Upper lobe of right lung (tissue), 1 donor: ENCODE measurements at regions not wholly inside any gene's neighbourhood (a gene's known extent, or its start where the extent isn't known, plus 50 kb on each side); places are given as distances from the start of the nearest gene placed in this dataset.

Experiments
- ATAC-seq: fragments of 200-7000 bp; cut with Tn5 transposase; one replicate; pipeline ENCODE4 v1.9.1; 2020; ENCODE audit warnings: mild to moderate bottlenecking, moderate library complexity
- DNase-seq: peaks from one replicate; pipeline ENCODE4 v3.0.0-alpha.2; 2020
- H3K27ac ChIP-seq: fragments of 200-600 bp; one replicate; pipeline ENCODE4 v1.8.0; 2022
- H3K27me3 ChIP-seq: fragments of 200-600 bp; one replicate; pipeline ENCODE4 v1.8.0; 2022; ENCODE audit warnings: mild to moderate bottlenecking
- H3K36me3 ChIP-seq: fragments of 200-600 bp; one replicate; pipeline ENCODE4 v1.8.0; 2022
- H3K4me1 ChIP-seq: fragments of 200-600 bp; one replicate; pipeline ENCODE4 v1.8.0; 2022
- H3K4me3 ChIP-seq: fragments of 200-600 bp; one replicate; pipeline ENCODE4 v1.8.0; 2022; ENCODE audit warnings: mild to moderate bottlenecking
- H3K9me3 ChIP-seq: fragments of 200-600 bp; one replicate; pipeline ENCODE4 v1.8.0; 2022
- intact Hi-C: fragments of 100-400 bp; cut with DNase I; formaldehyde crosslinking; loops from one replicate; pipeline ENCODE4 v1.11.0; 2022
- TF ChIP-seq, protein P1 (sequence below): fragments of 200-600 bp; IDR thresholded peaks from one replicate; pipeline ENCODE4 v1.8.0; 2022; ENCODE audit warnings: antibody characterized with exemption
- donor health status: DM: no; HTN: yes; CAD: no; lungs with severe emphysema.

GRCh38 chr14:59098377-59098776, 90.1 kb upstream of the DAAM1 start:
- Histone ChIP-seq H3K27ac (no peak overlapping the region), H3K27me3 (no peaks in the 10 kb centered on the region), H3K9me3 (no peaks in the 10 kb centered on the region), H3K4me3 (no peak overlapping the region), H3K36me3 (no peaks in the 10 kb centered on the region), H3K4me1 (no peaks in the 10 kb centered on the region)
- DNase-seq (no peak), ATAC-seq (no peak)
- TF ChIP-seq, protein P1, sequence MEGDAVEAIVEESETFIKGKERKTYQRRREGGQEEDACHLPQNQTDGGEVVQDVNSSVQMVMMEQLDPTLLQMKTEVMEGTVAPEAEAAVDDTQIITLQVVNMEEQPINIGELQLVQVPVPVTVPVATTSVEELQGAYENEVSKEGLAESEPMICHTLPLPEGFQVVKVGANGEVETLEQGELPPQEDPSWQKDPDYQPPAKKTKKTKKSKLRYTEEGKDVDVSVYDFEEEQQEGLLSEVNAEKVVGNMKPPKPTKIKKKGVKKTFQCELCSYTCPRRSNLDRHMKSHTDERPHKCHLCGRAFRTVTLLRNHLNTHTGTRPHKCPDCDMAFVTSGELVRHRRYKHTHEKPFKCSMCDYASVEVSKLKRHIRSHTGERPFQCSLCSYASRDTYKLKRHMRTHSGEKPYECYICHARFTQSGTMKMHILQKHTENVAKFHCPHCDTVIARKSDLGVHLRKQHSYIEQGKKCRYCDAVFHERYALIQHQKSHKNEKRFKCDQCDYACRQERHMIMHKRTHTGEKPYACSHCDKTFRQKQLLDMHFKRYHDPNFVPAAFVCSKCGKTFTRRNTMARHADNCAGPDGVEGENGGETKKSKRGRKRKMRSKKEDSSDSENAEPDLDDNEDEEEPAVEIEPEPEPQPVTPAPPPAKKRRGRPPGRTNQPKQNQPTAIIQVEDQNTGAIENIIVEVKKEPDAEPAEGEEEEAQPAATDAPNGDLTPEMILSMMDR = no peak
- intact Hi-C loops = no loop called here

- Histone ChIP-seq H3K9me3 (no peaks in the 10 kb centered on the region), H3K4me1 (no peaks in the 10 kb centered on the region), H3K4me3 (no peak overlapping the region), H3K36me3 (no peaks in the 10 kb centered on the region), H3K27ac (no peak overlapping the region), H3K27me3 (no peaks in the 10 kb centered on the region)
- intact Hi-C loops = no loop called here
- DNase-seq (no peak), ATAC-seq (no peak)
- TF ChIP-seq, protein P1 = no peak
Measured at GRCh38 chr14:59100205-59100604, 88.3 kb upstream of the DAAM1 start.

- H3K27me3 ChIP-seq = no peaks in the 10 kb centered on the region
- ATAC-seq (no peak), DNase-seq (no peak)
- H3K27ac ChIP-seq = no peak overlapping the region
- TF ChIP-seq, protein P1 = no peak
- no peaks in the 10 kb centered on the region for H3K36me3 ChIP-seq
- H3K9me3 ChIP-seq = no peaks in the 10 kb centered on the region
- H3K4me3 ChIP-seq = no peak overlapping the region
- intact Hi-C loops = no loop called here
- H3K4me1 ChIP-seq = no peaks in the 10 kb centered on the region
Measured at GRCh38 chr14:59101476-59101875, 87.0 kb upstream of the DAAM1 start.

DNA sequence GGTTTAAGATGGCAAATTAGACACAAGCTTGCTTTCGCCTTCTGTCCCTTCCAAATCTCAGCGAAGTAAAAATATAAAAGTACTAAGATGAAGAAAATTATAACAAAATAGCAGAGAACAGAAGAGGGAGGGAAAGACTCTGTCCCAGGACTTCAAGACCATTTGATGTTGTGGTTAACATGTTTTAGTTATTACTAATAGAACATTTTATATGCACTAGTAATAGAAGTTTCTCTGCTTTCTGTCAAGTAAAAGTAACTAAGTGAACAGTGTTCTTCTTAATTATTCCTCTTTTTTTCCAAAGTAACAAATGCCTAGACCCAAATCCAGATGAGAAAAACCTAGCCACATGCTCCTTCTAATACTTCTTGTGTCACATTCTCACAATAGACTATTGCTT, 85.1 kb upstream of the DAAM1 start:
- ATAC-seq = no peak
- H3K27me3 ChIP-seq = no peaks in the 10 kb centered on the region
- intact Hi-C loops = no loop called here
- no peak overlapping the region for H3K27ac ChIP-seq
- H3K4me3 ChIP-seq = no peak overlapping the region
- no peak for DNase-seq
- TF ChIP-seq, protein P1 = no peak
- H3K9me3 ChIP-seq = no peaks in the 10 kb centered on the region
- no peaks in the 10 kb centered on the region for H3K4me1 ChIP-seq
- H3K36me3 ChIP-seq = no peaks in the 10 kb centered on the region

DNA sequence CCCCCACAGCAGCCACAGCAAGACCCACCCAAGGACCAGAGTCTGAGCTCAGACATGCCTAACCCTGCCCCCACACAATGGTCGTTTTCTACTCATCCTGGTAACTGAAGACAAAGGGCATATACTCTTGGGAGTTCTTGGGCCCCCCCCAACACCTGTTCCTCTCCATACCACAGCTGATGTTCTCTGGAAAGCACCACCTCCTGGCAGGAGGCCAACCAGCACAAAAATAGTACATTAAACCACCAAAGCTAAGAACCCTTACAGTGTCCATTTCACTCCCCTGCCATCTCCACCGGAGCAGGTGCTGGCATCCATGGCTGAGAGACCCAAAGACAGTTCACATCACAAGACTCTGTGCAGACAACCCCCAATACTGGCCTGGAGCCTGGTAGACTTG, 80.6 kb upstream of the DAAM1 start:
- Histone ChIP-seq H3K9me3 (no peaks in the 10 kb centered on the region), H3K36me3 (no peaks in the 10 kb centered on the region), H3K4me3 (no peak overlapping the region), H3K27ac (no peak overlapping the region), H3K27me3 (no peaks in the 10 kb centered on the region), H3K4me1 (no peaks in the 10 kb centered on the region)
- intact Hi-C loops = no loop called here
- DNase-seq (no peak), ATAC-seq (no peak)
- TF ChIP-seq, protein P1 = no peak

GRCh38 chr14:59116984-59117415, 71.5 kb upstream of the DAAM1 start:
- Histone ChIP-seq H3K4me1 (no peaks in the 10 kb centered on the region), H3K36me3 (no peaks in the 10 kb centered on the region), H3K9me3 (no peaks in the 10 kb centered on the region), H3K27me3 (no peaks in the 10 kb centered on the region), H3K27ac (no peak overlapping the region), H3K4me3 (no peak overlapping the region)
- no peak for DNase-seq
- no peak for ATAC-seq
- TF ChIP-seq, protein P1 = no peak
- intact Hi-C loops = no loop called here
